Activated CD4-positive, alpha-beta memory T cell treated with anti-CD3 and anti-CD28 coated beads, Interleukin-2, amount 10 ng/mL, durations not matched to agents 7 days and 5 days (primary cell): ENCODE measurements at regions not wholly inside any gene's neighbourhood (a gene's known extent, or its start where the extent isn't known, plus 50 kb on each side); places are given as distances from the start of the nearest gene placed in this dataset.
A peak's percentile ranks its signal among the peaks of the same experiment; 100 is the strongest.

Experiments used
- CTCF ChIA-PET: fragments of 350-600 bp; sonication (Branson Sonifier 250); formaldehyde crosslinking; loops from one replicate; lab custom pipeline; 2021; ENCODE audit warnings: antibody characterized with exemption, inconsistent platforms; lab: Charles Lee
- POLR2A ChIA-PET: fragments of 350-600 bp; sonication (Branson Sonifier 250); formaldehyde crosslinking; loops from one replicate; lab custom pipeline; 2021; ENCODE audit warnings: antibody characterized with exemption; lab: Charles Lee
- DNase-seq: peaks from one replicate; pipeline ENCODE4 v3.0.0-alpha.2; 2020
- H3K27ac Mint-ChIP-seq: one replicate; pipeline ENCODE4 v1.8.0; 2021; ENCODE audit warnings: mild to moderate bottlenecking, mixed read lengths
- H3K27me3 Mint-ChIP-seq: one replicate; pipeline ENCODE4 v1.8.0; 2021; ENCODE audit warnings: mixed read lengths
- H3K36me3 Mint-ChIP-seq: one replicate; pipeline ENCODE4 v1.8.0; 2021; ENCODE audit warnings: low read depth, mixed read lengths
- H3K4me1 Mint-ChIP-seq: one replicate; pipeline ENCODE4 v1.8.0; 2021; ENCODE audit warnings: mixed read lengths
- H3K4me3 Mint-ChIP-seq: one replicate; pipeline ENCODE4 v1.8.0; 2021; ENCODE audit warnings: mild to moderate bottlenecking, mixed read lengths
- H3K9me3 Mint-ChIP-seq: one replicate; pipeline ENCODE4 v1.8.0; 2021; ENCODE audit warnings: mixed read lengths

DNA sequence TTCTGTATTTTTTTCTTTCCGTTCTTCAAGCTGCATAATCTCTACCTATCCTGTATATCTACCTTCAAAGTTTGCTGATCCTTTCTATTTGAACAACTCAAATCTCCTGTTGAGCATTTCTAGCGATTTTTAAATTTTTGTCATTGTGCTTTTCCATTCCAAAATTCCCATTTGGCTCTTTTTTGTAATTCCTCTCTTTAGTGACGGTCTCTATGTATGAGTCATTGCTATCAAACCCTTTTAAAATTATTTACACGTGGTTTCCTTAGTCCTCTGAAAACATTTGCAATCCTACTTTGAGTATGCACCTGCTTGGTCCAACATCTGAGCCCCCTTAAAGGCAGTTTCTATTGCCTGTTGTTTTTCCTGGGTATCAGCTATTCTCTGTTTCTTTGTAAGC, 100.5 kb upstream of the FOXC1 start:
- CTCF ChIA-PET = interaction anchor here (0.7 to 2.4 kb wide), 3 partner anchors 11 to 16 kb away, joined by 3 to 6 read pairs (median 4); no protein-coding TSS in a partner anchor
- no peaks in the 10 kb centered on the region for H3K36me3 Mint-ChIP-seq

DNA sequence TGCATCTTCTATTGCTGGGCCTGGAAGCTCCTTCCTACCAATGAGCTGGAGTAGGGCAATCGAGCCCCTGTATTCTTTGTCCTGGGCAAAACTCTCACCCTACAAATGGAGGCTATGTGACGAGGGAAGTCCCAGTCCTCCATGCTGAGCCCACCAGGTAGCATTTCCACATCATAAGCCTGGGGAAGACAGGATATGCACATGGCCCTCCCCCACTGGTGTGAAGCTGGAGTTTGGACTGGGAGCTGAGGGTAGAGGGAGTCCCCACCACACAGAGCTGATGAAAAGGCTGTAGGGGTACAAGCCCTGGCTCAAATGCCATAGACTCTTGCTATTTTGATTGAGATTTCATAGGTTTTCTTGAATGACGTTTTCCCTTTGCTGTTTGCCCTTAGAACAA, 99.5 kb upstream of the FOXC1 start:
- POLR2A ChIA-PET = no interaction called here
- Mint-ChIP-seq H3K36me3 (no peaks in the 10 kb centered on the region), H3K27ac (no peak overlapping the region), H3K4me3 (no peak overlapping the region), H3K4me1 (no peaks in the 10 kb centered on the region), H3K27me3 (peaks cover 26% of the 10 kb centered on the region), H3K9me3 (no peaks in the 10 kb centered on the region)
- DNase-seq = no peak
- CTCF ChIA-PET = interaction anchor here (2.4 kb wide), 1 partner anchor 13 kb away, joined by 6 read pairs; no protein-coding TSS in a partner anchor

More for the DNA sequence above, 100.5 kb upstream of the FOXC1 start:
- no peak overlapping the region for H3K27ac Mint-ChIP-seq
- no peaks in the 10 kb centered on the region for H3K4me1 Mint-ChIP-seq
- POLR2A ChIA-PET = no interaction called here
- DNase-seq = no peak
- H3K27me3 Mint-ChIP-seq = peaks cover 22% of the 10 kb centered on the region
- H3K4me3 Mint-ChIP-seq = no peak overlapping the region
- no peaks in the 10 kb centered on the region for H3K9me3 Mint-ChIP-seq

DNA sequence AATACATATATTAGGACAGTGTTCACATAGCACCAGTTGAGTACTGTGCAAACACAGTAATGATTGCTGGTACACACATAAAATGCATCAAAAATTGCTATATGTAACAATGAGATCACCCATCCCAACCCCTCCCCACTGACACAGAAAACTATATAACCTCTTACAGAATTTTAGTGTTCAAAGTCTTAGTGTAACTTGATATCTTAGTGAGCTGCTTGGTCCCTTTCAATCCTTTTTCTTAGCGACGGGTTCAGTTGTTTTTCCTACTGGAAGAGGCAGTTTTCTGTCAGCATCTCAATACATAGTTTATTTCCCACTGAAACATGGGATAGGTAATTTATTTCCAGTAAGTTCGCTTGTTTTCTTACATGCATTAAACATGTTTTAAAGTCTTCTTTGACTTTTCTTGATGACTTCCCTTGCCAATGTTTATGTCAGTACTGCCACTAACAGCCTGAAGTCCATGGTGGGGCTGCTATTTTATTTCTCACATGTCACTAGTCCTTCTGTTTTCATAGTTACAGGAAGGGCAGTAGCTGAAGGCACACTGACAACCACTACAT, 96.4 kb upstream of the FOXC1 start:
- H3K4me1 Mint-ChIP-seq = peaks cover 3% of the 10 kb centered on the region
- no peak for DNase-seq
- no peaks in the 10 kb centered on the region for H3K36me3 Mint-ChIP-seq
- no peak overlapping the region for H3K4me3 Mint-ChIP-seq
- ChIA-PET POLR2A (no interaction called here), CTCF (interaction anchor here (1.4 to 1.7 kb wide), 2 partner anchors 11 to 39 kb away, joined by 3 to 4 read pairs; no protein-coding TSS in a partner anchor)
- no peaks in the 10 kb centered on the region for H3K9me3 Mint-ChIP-seq
- H3K27me3 Mint-ChIP-seq = peaks cover 30% of the 10 kb centered on the region
- H3K27ac Mint-ChIP-seq = no peak overlapping the region

DNA sequence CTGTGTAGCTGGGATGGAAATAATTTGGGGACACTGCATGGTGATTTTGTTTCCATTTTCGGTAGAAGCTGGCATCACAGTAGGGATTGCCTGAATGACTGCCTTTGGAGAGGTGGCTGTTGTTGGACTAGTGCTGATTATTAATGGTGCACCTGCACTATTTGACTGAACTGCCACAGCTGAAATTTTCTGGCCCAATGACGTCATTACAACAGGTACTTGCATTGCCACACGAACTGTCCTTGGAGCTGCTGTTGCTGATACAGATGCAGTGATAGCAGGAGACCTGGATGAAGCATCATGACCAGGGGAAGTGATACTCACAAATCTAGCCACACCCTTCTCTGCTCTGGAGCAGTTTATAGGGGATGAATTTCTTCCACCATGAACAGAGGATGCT, 95.6 kb upstream of the FOXC1 start:
- Mint-ChIP-seq H3K27ac (no peak overlapping the region), H3K4me3 (no peak overlapping the region), H3K36me3 (no peaks in the 10 kb centered on the region), H3K9me3 (no peaks in the 10 kb centered on the region), H3K4me1 (peaks cover 3% of the 10 kb centered on the region), H3K27me3 (peaks cover 30% of the 10 kb centered on the region)
- ChIA-PET POLR2A (no interaction called here), CTCF (interaction anchor here (1.4 kb wide), 1 partner anchor 10 kb away, joined by 3 read pairs; no protein-coding TSS in a partner anchor)
- DNase-seq = no peak

DNA sequence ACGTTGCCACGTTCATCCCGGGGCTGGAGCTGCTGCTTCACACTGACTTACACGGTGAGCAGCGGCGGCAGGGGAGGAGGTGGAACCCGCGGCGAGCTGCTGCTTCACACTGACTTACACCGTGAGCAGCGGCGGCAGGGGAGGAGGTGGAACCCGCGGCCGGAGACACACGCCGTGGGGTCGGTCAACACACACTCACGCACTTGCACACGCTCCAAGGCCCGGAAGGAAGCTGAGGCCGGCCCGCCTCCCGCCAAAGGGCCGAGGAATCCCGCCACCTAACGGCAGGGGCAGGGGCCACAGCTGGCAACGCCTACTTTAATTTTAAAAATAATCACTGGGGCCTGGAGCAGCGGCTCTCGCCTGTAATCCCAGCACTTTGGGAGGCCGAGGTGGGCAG, 94.4 kb upstream of the FOXC1 start:
- Mint-ChIP-seq H3K4me1 (peaks cover 3% of the 10 kb centered on the region), H3K27me3 (peaks cover 25% of the 10 kb centered on the region), H3K36me3 (no peaks in the 10 kb centered on the region), H3K27ac (no peak overlapping the region), H3K9me3 (no peaks in the 10 kb centered on the region), H3K4me3 (no peak overlapping the region)
- DNase-seq = no peak
- POLR2A ChIA-PET = no interaction called here
- CTCF ChIA-PET = no interaction called here

DNA sequence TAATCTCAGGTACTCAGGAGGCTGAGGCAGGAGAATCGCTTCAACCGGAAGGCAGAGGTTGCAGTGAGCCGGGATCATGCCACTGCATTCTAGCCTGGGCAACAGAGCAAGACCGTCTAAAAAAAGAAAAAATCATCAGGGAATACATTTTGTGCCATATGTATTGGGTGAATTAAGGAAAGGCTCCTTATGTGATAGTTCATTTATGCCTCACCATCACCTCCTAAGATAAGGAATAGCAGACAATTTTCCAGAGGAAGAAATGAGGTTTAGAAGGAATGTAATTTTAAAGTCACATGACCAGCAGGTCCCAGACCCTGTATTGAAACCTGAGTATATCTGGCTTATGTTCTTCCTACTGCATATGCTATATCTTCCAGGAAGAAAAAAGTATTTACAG, 93.9 kb upstream of the FOXC1 start:
- CTCF ChIA-PET = no interaction called here
- H3K36me3 Mint-ChIP-seq = no peaks in the 10 kb centered on the region
- POLR2A ChIA-PET = no interaction called here

DNA sequence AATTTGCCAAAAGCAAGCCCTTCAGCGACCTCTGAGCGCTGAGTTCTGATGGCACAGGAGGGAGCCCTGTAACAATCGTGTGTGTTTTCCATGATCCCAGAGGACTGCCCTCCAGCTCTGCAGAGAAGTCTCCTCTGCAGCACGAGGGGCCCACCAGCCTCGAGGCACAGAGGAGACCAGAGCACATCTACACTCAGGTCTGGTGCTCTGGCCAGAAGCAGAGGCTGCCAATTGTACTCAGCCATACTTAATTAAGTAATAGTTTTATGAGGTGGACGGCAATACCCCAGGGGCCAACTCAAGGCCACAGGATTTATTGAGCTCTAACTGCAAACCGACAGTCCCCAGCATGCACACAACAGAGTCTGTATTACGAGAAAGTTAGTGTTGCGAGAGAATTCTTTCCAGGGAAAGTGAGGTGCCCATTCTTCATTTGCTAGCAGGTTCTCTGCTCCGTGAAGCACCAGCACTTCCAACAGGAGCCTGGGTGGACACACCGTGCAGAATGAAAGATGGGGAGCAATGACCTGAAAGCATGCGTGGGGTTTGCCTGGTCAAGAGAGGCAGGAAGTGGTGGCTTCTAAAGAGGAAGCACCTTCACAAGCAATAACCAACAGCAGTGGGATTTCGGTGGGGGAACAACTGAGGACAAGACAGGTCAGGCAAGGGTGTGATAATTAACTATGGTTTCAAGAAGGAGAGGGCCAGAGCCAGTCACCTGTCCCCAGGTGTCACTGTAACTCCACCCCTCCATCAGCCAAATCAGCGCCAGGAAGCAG, 92.8 kb upstream of the FOXC1 start:
- POLR2A ChIA-PET = no interaction called here
- DNase-seq = no peak
- H3K36me3 Mint-ChIP-seq = no peaks in the 10 kb centered on the region
- no peaks in the 10 kb centered on the region for H3K9me3 Mint-ChIP-seq
- H3K4me1 Mint-ChIP-seq = peaks cover 3% of the 10 kb centered on the region
- peaks cover 24% of the 10 kb centered on the region for H3K27me3 Mint-ChIP-seq
- no peak overlapping the region for H3K4me3 Mint-ChIP-seq
- no peak overlapping the region for H3K27ac Mint-ChIP-seq
- CTCF ChIA-PET = no interaction called here

More for the DNA sequence above, 93.9 kb upstream of the FOXC1 start:
- no peak overlapping the region for H3K4me3 Mint-ChIP-seq
- H3K27me3 Mint-ChIP-seq = peaks cover 25% of the 10 kb centered on the region
- H3K9me3 Mint-ChIP-seq = no peaks in the 10 kb centered on the region
- no peak for DNase-seq
- peaks cover 3% of the 10 kb centered on the region for H3K4me1 Mint-ChIP-seq
- H3K27ac Mint-ChIP-seq = no peak overlapping the region

DNA sequence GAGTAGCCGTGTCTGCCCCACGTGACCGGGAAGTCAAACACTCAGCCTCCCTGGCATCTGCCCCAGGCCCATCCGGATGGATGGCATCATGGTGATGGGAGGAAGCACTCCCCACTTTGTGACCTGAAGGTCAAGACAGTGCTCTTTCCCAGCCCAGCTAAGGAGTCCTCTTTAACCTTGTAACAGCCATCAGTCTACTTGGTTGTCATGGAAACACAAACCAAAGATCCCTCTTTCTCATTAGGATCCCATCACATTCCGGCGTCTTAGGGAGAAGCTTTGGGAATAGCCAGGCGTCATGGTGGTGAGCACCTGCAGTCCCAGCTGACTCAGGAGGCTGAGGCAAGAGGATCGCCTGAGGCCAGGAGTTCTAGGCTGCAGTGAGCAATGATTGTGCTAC, 90.9 kb upstream of the FOXC1 start:
- peaks cover 30% of the 10 kb centered on the region for H3K27me3 Mint-ChIP-seq
- H3K27ac Mint-ChIP-seq = no peak overlapping the region
- peaks cover 7% of the 10 kb centered on the region for H3K4me1 Mint-ChIP-seq
- no peak overlapping the region for H3K4me3 Mint-ChIP-seq
- ChIA-PET CTCF (interaction anchor here (1.8 kb wide), 1 partner anchor 33 kb away, joined by 6 read pairs; no protein-coding TSS in a partner anchor), POLR2A (no interaction called here)
- DNase-seq = no peak
- H3K36me3 Mint-ChIP-seq = no peaks in the 10 kb centered on the region
- no peaks in the 10 kb centered on the region for H3K9me3 Mint-ChIP-seq

DNA sequence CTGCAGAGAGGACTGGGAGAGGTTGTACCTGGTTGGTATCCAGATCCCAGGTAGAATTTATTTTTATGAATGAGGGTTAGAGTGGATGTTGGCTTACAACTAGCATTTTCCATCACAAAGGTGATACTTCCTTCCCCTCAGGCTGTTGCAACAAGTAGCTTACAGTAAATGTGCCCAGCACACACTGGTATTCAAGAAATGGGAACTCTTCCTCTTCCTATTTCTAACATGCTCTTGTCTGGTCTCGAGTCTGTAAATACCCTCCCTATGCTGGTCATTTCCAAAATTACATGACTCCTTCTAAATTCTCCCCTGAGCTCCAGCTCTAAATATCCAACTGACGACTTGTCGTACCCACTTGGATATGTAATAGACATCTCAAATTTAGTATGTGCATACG, 90.1 kb upstream of the FOXC1 start:
- Mint-ChIP-seq H3K27ac (no peak overlapping the region), H3K36me3 (no peaks in the 10 kb centered on the region), H3K4me3 (no peak overlapping the region), H3K27me3 (peaks cover 28% of the 10 kb centered on the region), H3K4me1 (peaks cover 13% of the 10 kb centered on the region), H3K9me3 (no peaks in the 10 kb centered on the region)
- DNase-seq = no peak
- CTCF ChIA-PET = interaction anchor here (1.8 kb wide), 1 partner anchor 33 kb away, joined by 6 read pairs; no protein-coding TSS in a partner anchor
- POLR2A ChIA-PET = no interaction called here

DNA sequence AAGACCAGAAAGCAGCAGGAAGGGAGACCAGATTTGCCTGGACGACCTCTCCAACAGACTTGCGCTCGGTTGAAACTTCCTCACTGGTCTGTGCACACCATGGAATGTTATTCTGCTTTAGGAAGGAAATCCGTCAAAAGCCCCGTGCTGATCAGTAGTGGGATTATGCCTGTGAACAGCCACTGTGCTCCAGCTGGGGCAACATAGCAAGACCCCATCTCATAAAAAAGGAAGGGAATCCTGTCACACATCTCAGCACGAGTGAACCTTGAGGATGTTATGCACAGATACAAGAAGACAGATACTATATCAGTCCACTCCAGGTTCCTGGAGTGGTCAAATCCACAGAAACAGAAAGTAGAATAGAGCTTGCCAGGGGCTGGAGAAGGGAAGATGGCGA, 86.9 kb upstream of the FOXC1 start:
- Mint-ChIP-seq H3K4me3 (no peak overlapping the region), H3K36me3 (no peaks in the 10 kb centered on the region), H3K9me3 (no peaks in the 10 kb centered on the region), H3K4me1 (peaks cover 39% of the 10 kb centered on the region), H3K27ac (no peak overlapping the region), H3K27me3 (peaks cover 19% of the 10 kb centered on the region)
- ChIA-PET POLR2A (no interaction called here), CTCF (interaction anchor here (1.0 to 10.1 kb wide), 5 partner anchors 10 to 1112 kb away, joined by 4 to 365 read pairs (median 9); no protein-coding TSS in a partner anchor)
- no peak for DNase-seq

DNA sequence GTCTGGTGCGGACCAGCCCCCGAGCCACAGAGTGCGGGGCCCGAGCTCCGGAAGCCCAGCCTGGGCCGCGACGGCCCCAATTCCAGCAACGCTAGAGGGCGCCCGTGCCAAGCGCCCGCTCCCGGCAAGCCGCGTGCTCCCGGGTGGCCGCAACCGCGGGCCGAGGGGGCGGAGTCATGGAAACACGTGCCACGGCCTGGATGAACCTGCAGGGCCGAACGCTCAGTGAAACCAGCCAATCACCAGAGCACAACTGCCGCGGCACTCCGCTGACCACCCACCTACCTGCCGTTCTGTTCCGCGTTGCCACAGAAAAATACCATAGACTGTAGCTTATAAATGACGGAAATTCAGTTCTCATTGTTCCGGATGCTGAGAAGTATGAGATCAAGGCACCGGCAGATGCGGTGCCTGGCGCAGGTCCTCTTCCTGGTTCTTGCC, 85.7 kb upstream of the FOXC1 start:
- Mint-ChIP-seq H3K27me3 (peaks cover 19% of the 10 kb centered on the region), H3K36me3 (no peaks in the 10 kb centered on the region), H3K4me3 (peak overlapping the region; percentile 60), H3K9me3 (no peaks in the 10 kb centered on the region), H3K27ac (peak overlapping the region; percentile 87), H3K4me1 (peaks cover 52% of the 10 kb centered on the region)
- CTCF ChIA-PET = interaction anchor here (0.6 to 10.1 kb wide), 24 partner anchors 9 to 1227 kb away, joined by 3 to 365 read pairs (median 5); partner anchors contain the start of genes FOXC1 and MYLK4
- POLR2A ChIA-PET = interaction anchor here (0.7 to 4.8 kb wide), 7 partner anchors 11 to 88 kb away, joined by 3 to 29 read pairs (median 9); no protein-coding TSS in a partner anchor
- DNase-seq = peak; percentile 86

DNA sequence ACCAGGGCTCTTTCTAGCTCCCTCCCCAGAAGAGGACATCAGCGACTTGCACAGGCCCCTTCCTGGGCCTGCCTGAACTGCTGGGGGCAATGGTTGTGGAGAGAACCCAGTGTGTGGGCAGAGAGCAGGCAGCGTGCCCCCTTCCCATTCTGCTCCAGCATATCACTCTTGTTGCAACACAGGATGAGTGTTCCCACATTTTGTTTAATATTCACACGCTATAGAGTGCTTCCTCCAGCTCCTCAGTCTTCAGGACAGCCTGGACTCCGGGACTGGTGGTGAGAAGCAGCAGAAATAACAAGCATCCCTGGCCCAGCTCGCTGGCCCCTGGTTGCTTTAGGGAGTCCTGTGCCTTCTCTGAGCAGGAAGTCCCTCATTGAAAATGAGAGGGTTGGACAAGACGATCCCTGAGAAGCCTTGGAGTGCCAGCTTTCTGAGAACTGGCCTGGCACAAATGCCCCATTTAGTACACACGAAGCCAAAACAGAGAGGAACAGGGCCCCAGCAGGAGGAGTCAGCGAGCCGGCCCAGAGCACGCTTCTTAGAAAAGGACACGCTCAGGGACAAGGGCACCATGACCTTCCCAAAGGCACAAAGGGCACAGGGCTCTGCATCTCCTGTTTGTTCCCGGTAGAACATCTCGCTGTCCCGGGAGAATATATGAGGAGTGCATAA, 84.2 kb upstream of the FOXC1 start:
- CTCF ChIA-PET = interaction anchor here (1.0 to 10.1 kb wide), 9 partner anchors 10 to 86 kb away, joined by 4 to 365 read pairs (median 17); no protein-coding TSS in a partner anchor
- peaks cover 17% of the 10 kb centered on the region for H3K27me3 Mint-ChIP-seq
- H3K9me3 Mint-ChIP-seq = no peaks in the 10 kb centered on the region
- H3K27ac Mint-ChIP-seq = peak overlapping the region; percentile 33
- POLR2A ChIA-PET = interaction anchor here (0.9 to 4.8 kb wide), 3 partner anchors 10 to 81 kb away, joined by 3 to 29 read pairs (median 18); no protein-coding TSS in a partner anchor
- no peak for DNase-seq
- H3K36me3 Mint-ChIP-seq = no peaks in the 10 kb centered on the region
- H3K4me3 Mint-ChIP-seq = no peak overlapping the region
- H3K4me1 Mint-ChIP-seq = peaks cover 67% of the 10 kb centered on the region
